ENCODE measurements at regions not wholly inside any gene's neighbourhood (a gene's known extent, or its start where the extent isn't known, plus 50 kb on each side); places are given as distances from the start of the nearest gene placed in this dataset.

GRCh38 chr21:27569091-27569490, 602.2 kb upstream of the ADAMTS5 start:
- no peak overlapping the region for H3K4me3 ChIP-seq
- no peak for DNase-seq
- no peaks in the 10 kb centered on the region for H3K27me3 ChIP-seq
- TF ChIP-seq EP300 (IDR thresholded peaks at IDR 0.05) (no peak), POLR2AphosphoS5 (IDR thresholded peaks at IDR 0.05) (no peak), POLR2A (IDR thresholded peaks at IDR 0.05) (no peak)
- intact Hi-C loops (cut with DNase I; ENCODE audit: low total_unique reads): no loop called here
- H3K36me3 ChIP-seq: no peaks in the 10 kb centered on the region
- H3K4me1 ChIP-seq: peaks cover 0 to 9% (median 7%) of the 10 kb centered on the region in 4 donors
- no peak overlapping the region for H3K27ac ChIP-seq
- H3K9me3 ChIP-seq: no peaks in the 10 kb centered on the region
- 82 to 92% (median 85%) methylated on average over 2 of the region's 2 CpGs for WGBS, 5 donors

DNA sequence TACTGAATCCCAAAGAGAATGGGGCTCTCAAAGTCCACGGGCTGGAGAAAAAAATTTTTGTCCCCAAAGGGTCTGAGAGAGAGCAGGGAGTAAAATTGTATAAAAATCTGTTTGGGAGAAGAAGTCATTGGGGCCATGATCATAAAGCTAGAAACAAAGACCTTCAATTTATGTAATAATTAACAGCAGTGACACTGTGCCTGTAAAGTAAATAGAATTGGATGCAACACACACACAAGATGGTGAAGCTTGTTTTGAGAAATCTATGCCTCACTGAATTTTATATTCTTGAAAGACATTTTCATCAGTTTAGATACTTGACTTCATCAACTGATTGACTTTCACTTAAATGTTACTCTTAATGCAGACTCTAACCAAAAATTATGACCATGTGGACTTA, 600.5 kb upstream of the ADAMTS5 start:
- no peak for DNase-seq
- Histone ChIP-seq H3K27ac (no peak overlapping the region), H3K9me3 (no peaks in the 10 kb centered on the region), H3K36me3 (no peaks in the 10 kb centered on the region), H3K4me1 (peaks cover 0 to 9% (median 7%) of the 10 kb centered on the region in 4 donors), H3K27me3 (no peaks in the 10 kb centered on the region), H3K4me3 (no peak overlapping the region)
- 77 to 91% (median 88%) methylated on average over 1 of the region's 1 CpG for WGBS, 5 donors
- no peak for TF ChIP-seq POLR2AphosphoS5 (IDR thresholded peaks at IDR 0.05)
- TF ChIP-seq EP300 (IDR thresholded peaks at IDR 0.05): no peak
- no peak for TF ChIP-seq CTCF (IDR thresholded peaks at IDR 0.05)
- TF ChIP-seq POLR2A (IDR thresholded peaks at IDR 0.05): no peak
- intact Hi-C loops (cut with DNase I; ENCODE audit: low total_unique reads): no loop called here

GRCh38 chr21:27566521-27566920, 599.6 kb upstream of the ADAMTS5 start:
- Histone ChIP-seq H3K4me1 (peaks cover 0 to 12% (median 8%) of the 10 kb centered on the region in 4 donors), H3K36me3 (no peaks in the 10 kb centered on the region), H3K4me3 (no peak overlapping the region), H3K27me3 (no peaks in the 10 kb centered on the region), H3K9me3 (no peaks in the 10 kb centered on the region), H3K27ac (no peak overlapping the region)
- intact Hi-C loops (cut with DNase I; ENCODE audit: low total_unique reads): no loop called here
- 84 to 90% (median 86%) methylated on average over 6 of the region's 6 CpGs for WGBS, 5 donors
- no peak for TF ChIP-seq CTCF (IDR thresholded peaks at IDR 0.05)
- no peak for TF ChIP-seq EP300 (IDR thresholded peaks at IDR 0.05)
- no peak for TF ChIP-seq POLR2A (IDR thresholded peaks at IDR 0.05)
- TF ChIP-seq POLR2AphosphoS5 (IDR thresholded peaks at IDR 0.05): no peak
- no peak for DNase-seq

DNA sequence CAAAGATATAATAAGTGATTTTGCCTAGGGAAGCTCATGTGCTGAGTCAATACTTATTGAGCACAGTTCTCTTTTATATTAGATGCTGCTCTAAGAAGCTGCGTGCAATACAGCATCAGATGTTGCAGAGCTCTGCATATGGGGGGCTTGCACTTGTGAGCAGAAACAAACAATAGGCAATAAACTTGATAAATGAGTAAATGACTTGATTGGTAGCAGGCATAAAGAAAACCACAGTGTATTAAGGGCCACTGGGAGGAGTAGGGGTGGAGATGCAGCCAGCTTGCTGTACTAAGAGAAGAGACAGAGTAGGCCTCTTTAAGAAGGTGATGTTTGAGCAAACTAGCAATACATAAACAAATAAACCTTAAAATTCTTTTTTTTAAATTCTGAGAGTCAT, 598.5 kb upstream of the ADAMTS5 start:
- no peaks in the 10 kb centered on the region for H3K27me3 ChIP-seq
- intact Hi-C loops (cut with DNase I; ENCODE audit: low total_unique reads): no loop called here
- H3K36me3 ChIP-seq: no peaks in the 10 kb centered on the region
- no peaks in the 10 kb centered on the region for H3K9me3 ChIP-seq
- no peak for DNase-seq
- no peak for TF ChIP-seq CTCF (IDR thresholded peaks at IDR 0.05)
- TF ChIP-seq POLR2AphosphoS5 (IDR thresholded peaks at IDR 0.05): no peak
- no peak for TF ChIP-seq POLR2A (IDR thresholded peaks at IDR 0.05)
- TF ChIP-seq EP300 (IDR thresholded peaks at IDR 0.05): no peak
- WGBS, 5 donors: 92 to 98% (median 98%) methylated on average over 1 of the region's 1 CpG
- H3K4me1 ChIP-seq: peaks cover 0 to 13% (median 6%) of the 10 kb centered on the region in 4 donors
- no peak overlapping the region for H3K4me3 ChIP-seq
- H3K27ac ChIP-seq: no peak overlapping the region

DNA sequence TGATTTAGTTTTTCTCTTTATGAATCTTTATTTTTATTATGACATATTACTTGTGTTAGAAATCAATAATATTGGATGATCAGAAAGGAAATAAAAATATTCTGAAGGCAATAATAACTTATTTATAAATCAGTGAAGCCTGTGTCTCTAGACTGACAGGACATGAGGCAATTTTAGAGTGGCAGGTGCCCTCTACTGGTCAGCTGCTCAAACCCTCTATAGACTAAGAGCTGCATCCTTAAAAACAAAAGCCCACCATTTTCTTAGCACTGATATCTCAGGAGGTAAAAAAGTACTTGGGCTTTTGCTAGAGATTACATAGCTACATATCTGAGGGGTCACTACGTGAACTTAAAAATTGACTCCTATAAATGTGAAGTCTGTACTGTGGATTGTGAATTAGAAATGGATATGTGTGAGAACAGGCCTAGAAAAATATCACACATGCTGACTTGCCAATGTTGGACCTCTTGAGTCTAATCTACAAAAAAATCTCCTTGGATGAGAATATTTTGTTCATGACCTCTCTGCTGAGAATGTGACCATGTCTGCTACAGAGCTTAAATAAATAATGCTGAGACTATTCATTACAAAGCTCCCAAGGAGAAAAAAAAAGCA, 597.9 kb upstream of the ADAMTS5 start:
- peak; percentile 40 to 71 for DNase-seq
- no peak overlapping the region for H3K27ac ChIP-seq
- intact Hi-C loops (cut with DNase I; ENCODE audit: low total_unique reads): no loop called here

More for the DNA sequence above, 597.9 kb upstream of the ADAMTS5 start:
- Histone ChIP-seq H3K4me1 (peaks cover 0 to 7% (median under 1%) of the 10 kb centered on the region in 4 donors), H3K9me3 (no peaks in the 10 kb centered on the region), H3K36me3 (no peaks in the 10 kb centered on the region), H3K27me3 (no peaks in the 10 kb centered on the region), H3K4me3 (no peak overlapping the region)
- TF ChIP-seq POLR2A (IDR thresholded peaks at IDR 0.05) (no peak), CTCF (IDR thresholded peaks at IDR 0.05) (peak in 5 of 7 experiments; percentile 16 to 59 (median 48)), POLR2AphosphoS5 (IDR thresholded peaks at IDR 0.05) (no peak), EP300 (IDR thresholded peaks at IDR 0.05) (no peak)
- 40 to 67% (median 55%) methylated on average over 1 of the region's 1 CpG for WGBS, 5 donors
